DLD1 (cell line): ENCODE measurements at regions not wholly inside any gene's neighbourhood (a gene's known extent, or its start where the extent isn't known, plus 50 kb on each side); places are given as distances from the start of the nearest gene placed in this dataset.
"Not testable (repeated sequence)": the region's sequence is repeated elsewhere in the genome, so short reads cannot be mapped to it uniquely, and the experiment has no call there.

Source experiments
- in situ Hi-C: cut with HindIII; loops from 2 replicates; pipeline ENCODE4 v1.10.0; 2017; ENCODE audit warnings: low sequenced_read_pairs

DNA sequence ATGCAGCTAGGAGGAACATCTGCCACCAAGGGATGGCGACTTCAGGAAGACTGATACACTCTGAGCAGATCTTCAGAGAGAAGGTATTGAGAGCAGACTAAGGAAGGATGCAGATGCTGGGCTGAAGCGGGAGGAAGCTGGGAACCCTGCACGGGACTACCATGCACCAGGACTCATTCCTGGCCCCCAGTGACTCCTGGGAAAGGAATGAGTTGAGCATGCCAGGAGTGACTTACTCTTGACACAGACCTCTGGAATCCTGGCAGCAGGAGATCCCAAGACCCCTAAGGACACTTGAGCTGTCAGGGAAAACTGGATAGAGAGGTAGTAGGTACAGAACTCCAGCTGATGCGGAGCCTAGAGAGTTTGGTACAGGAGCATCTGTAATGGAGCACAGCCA lies 336.1 kb downstream of the RPS29 start:
- in situ Hi-C loops, result no loop called here

DNA sequence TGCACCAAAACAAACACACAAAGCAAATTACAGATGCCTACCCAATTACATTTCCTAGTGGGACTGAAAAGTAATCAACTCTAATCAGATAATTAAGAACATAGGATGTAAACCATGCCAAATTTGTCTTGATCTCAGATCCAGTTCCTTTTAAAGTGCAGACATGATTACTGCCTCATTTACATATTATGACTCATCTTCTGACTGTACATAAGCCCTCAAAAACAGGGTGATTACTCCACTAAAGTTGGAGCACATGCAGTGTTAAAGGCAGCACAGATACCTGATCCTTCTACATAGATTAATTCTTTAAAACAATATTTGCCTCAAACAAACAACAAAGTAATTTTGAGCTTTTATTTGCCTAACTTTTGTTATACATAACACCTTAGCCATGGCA lies 337.2 kb downstream of the RPS29 start:
- in situ Hi-C loops, result no loop called here

DNA sequence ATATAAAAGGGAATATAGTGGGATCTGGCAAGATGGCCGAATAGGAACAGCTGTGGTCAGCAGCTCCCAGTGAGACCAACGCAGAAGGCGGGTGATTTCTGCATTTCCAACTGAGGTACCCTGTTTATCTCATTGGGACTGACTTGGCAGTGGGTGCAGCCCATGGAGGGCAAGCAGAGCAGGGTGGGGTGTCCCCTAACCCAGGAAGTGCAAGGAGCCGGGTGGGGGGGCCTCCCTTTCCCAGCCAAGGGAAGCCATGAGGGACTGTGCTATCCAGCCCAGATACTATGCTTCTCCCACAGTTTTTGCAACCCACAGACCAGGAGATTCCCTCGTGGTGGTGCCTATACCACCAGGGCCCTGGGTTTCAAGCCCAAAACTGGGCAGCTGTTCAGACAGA lies 342.4 kb downstream of the RPS29 start:
- in situ Hi-C loops, result not testable (repeated sequence)

DNA sequence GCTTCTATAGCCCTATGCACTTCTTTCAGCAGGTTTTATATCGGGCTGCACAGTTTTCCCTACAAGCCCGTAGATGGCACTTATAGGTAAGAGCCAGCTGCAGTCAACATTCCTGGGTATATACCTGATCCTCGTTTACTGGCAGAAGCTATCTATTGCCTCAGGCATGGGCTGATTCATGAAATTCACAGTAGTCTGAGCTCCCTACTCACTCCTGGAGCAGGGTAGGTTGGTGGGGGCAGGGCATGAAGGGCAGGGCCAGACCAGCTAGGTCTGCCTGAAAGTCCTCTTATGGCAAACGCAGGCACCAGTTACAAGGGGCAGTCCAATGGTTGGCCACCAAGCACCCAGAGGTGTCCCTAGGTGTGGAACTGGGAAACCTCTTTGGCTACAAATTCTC lies 345.8 kb downstream of the RPS29 start:
- in situ Hi-C loops, result no loop called here

DNA sequence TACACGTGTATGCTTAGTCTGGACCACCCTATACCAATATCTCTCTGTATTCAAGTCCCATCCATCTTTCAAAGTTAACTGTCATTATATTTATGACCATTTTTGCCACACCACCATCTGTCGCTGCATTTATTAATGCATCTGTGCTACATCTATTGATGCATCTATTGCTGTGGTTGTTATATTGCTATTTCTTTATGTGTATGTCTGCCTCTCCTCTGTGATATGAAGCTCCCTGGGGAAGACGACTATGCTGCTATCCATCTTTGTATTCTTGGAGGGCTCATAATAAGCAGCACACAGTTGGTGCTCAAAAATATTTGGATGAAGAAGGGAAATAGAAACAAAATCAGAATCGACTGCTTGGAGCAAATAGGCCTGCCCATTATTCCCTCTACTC lies 357.6 kb downstream of the RPS29 start:
- in situ Hi-C loops, result no loop called here

DNA sequence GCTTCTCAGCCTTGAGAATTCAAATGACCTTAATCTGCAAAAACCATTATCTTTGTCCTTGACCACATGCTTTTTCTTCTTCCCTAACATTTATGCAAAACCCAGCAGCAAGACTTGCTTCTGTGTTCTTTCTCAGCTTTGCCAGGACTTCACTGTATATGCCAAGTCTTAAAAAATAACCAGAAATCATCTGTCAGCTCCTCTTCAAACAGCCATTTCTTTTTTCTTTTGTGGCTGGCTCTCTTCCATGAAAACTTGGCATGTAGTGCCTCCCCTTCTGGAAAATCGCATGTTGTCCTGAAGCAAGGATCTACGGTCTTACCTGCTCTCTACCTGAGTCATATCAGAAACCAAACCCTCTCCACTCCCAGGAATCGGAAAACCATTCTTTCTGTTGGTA lies 364.9 kb downstream of the RPS29 start:
- in situ Hi-C loops, result no loop called here

DNA sequence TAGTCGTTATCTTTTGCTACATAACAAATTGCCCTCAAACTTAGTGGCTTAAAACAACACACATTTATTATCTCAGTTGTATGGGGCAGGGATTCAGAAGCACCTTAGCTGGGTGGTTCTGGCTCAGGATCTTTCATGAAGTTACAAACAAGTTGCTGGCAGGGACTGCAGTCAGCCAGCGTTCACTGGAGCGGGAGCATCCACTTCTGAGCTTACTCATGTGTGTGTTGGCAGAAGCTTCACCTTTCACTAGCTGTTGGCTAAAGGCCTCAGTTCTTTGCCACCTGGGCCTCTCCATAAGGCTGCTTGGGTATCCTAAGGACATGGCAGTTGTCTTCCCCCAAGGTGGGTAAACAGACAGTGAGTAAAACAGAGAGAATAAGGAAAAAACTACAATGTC lies 365.7 kb downstream of the RPS29 start:
- in situ Hi-C loops, result no loop called here

DNA sequence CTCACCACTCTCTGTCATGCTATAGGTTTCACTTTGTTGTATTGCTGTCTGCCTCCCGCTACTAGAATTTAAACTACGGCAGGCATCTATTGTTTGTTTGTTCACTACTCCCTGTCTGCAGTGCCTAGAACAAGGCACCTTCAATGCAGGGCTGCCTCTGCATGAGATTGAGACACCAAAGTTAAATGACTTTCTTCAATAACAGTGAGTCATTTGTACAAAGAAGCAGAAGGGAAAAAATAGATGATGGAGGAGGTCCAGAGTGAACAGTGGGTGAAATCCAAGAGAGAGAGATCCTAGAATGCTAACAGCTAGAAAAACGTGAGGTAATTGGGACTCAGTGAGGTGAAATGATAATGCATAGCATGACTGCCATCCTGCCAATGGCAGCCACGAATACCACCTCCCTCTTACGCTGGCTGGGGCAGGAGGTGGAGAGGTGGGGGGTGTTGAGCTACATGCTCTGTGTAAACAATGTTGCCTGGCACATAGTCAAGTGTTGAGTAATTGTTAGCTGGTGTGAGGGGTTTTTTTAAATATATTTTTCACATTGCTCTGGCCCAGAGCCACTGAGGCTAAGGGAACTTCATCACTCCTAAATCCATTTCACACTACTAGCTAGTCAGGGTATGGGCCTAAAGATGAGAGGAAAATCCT lies 367.6 kb downstream of the RPS29 start:
- in situ Hi-C loops, result no loop called here

DNA sequence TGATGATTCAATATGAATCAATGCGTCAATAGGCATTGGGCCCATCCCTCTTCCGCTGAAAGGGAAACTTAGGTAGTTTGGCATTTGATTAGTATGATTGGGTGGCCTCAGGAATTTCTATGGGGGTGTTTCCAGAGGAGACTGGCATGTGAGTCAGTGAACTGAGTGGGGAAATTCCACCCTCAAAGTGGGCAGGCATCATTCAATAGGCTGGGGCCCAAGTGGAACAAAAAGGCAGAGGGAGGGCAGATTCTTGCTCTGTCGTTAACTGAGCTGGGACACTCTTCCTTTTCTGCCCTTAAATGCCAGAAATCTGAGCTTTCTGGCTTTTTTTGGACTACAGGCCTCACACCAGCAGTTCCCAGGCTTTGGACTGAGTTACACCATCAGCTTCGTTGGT lies 373.5 kb downstream of the RPS29 start:
- in situ Hi-C loops, result no loop called here

DNA sequence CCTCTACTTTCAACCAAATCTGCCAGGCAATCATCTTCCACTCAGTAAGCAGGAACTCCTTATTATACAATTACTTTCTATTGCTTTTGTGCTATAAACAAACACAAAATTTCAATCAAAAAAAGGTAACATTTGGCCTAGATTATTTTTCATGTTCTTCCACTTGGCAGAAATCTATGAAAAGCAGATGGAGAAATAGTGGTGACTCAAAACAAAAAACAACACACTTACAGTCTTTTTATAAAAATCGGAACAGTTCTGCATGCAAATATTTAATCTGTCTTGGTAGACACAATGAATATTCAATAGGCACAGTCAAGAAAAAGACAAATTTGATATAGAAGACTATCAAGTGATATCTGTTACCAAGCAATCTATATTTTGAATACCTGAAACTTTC lies 376.8 kb downstream of the RPS29 start:
- in situ Hi-C loops, result no loop called here

DNA sequence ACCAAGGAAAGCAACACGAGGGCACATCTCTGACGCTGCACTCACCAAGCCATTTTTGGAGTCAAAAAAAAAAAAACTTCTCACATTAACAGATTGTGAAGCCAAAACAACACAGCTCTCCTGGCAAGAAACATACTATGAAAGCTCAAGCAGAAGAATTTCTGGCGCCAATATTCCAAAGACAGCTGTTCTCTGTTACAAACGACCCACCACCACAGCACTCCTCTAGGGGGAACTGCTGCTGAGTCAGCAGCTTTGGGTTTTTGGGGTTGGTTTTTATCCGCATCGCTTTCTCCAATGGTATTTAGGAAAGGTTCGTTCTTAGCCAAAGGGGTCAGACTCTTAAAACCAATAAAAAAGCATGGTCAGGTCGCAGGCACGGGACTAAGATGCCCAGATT lies 379.4 kb downstream of the RPS29 start:
- in situ Hi-C loops, result no loop called here

DNA sequence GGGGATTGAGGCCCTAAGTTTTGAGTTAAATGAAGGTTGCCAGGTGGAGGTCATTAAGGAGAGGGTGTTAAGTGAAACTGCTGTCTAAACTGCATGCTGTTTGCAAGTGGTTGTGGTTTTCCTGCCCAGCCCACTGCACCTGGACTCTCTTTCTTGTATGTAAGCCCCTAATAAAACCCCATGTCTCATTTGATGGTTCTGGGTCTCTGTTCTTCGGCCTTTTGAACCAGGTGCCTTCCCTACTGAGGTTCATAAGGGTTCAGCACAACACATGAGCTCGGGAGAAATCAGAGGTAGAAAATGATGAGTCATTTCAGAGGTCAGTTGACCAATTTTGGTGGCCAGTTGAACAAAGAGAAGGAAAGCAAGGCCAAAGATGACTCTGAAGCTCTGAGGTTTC lies 382.5 kb downstream of the RPS29 start:
- in situ Hi-C loops, result no loop called here

DNA sequence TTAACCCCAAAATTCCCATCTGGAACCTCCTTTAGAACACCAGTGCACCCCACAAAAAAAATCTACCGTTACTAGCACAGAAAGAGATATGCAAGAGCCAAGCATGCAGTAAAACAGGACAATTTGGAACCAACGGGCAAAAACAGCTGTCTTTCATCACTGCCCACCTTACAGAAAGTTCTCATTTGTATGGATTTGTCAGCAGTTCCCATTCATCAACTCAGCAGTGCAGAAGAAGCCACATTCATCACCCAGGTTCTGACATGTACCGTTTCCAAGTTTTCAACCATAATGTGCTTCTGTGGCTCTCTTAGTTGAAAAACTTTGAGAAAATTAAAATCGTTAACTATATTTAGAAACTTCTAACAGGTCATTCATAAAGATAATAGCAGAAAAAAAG lies 387.0 kb downstream of the RPS29 start:
- in situ Hi-C loops, result no loop called here

DNA sequence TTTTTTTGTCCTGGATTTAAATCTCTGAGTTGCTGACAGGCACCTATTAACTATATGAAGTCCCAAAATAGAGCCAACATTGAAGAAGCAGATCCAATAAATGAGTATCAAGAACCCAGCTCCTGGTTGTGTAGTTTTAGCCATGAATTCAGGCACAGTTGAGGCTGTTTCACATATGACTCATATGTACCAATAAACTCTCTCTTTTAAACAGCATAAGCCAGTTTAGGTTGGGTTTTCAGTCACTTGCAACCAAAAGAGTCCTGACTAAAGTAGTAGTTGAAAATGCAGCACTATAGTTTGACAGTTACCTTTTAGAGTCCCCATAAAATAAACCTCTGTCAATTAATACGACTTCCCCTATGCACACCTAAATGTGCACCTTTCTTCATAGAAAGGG lies 389.9 kb downstream of the RPS29 start:
- in situ Hi-C loops, result no loop called here

DNA sequence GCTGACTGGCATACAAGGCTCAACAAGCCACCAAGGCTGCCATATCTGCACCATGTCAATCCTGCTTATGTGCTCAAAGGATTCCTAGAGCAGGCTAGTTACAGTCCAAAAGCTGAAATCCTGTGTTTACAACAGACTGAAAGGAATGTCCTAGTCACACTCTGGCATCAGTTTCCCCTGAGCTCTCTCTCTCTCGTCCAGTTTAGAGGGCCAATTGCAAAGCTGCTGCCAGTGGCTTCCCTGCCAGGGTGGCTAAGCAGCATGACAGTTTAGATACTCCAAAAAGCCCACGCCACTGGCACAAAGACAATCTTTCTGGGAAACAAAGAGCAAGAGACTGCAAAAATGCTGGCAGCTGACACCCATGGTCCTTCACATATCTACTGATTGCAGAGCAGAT lies 392.1 kb downstream of the RPS29 start:
- in situ Hi-C loops, result no loop called here

DNA sequence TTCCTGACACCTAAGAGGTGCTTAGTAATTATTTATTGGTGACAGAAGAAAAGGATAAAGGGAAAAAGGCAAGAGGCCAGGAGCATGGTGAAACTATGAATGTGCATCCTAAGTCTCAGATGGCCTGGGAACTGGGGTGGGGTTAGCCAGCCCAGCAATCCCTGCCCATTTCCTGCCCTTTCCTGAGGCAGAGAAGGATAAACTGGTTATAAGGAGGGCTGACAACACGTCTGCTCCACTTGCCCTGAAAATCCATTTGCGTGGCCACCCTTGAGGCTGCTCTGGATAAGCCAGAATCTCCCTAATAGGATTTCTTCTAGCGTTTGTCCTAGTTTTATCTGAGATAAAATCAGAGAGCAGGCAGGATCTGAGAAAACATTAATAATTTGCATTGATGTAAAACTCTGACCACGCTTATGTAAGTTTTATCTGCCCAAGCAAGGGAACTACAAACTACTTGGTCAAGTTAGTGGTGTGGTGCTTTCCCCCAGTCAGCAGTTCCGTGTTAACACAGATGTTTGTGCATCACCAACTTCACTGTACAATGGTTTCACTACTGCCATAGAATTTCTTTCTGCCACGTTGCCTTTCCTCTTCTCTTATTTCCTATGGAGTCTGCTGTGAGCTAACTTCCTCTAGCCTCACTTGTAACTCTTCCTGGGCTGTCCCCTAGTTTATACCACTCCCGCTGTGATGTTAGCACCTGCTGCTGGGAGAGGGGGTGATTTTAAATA lies 392.7 kb downstream of the RPS29 start:
- in situ Hi-C loops, result no loop called here

DNA sequence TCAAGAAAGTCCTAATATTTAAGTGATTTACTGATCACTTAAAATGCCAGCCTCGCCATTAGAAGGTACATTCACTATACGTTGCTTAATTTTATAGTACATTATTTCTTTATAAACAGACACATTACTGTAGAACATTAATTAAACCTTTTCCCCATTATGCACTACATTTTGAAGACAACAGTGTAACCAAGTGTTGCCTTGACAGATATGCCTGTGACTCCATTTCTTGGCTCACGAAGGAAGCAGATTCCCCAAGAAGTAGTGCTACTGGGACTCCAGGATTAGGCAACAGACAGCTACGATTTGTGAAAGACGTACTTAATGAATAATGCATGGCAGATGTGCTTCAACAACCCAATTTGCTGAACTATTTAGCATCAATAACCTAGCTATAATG lies 394.8 kb downstream of the RPS29 start:
- in situ Hi-C loops, result no loop called here

DNA sequence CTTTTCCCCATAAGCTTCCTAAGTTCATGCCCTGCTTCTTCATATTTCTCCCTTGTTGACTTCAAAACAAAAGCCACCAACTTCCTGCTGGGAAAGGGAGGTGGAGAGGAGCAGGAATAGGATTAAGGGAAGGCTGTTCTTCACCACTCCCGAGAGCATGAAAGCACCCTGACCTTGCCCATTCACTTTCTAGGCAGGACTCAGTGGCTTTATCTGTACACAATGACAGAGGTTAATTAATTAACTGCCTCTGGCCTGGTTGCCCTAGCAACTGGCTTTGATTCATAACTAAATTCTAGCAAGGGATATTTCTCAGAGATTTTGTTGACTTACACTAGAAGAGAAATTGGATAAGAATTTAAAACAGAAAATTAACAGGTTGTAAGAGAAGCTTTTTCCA lies 396.8 kb downstream of the RPS29 start:
- in situ Hi-C loops, result no loop called here

DNA sequence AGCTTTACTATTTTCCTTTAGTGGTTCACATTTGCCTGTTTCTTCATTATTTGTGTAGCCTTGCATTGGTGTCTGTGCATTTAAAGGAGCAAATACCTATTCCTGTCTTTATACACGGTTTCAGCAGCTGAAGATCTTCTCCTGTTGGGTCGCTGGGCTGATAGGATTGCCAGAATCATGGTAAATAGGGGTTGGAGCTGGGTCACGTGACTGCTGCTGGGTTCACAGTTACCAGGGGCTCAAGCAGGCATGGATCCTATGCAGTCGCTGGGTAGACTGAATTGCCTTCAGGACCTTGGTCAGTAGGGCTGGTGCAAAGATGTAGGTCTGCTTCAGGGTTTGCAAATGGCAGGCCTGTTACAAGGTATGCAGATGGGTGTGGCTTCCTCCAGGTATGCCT lies 398.4 kb downstream of the RPS29 start:
- in situ Hi-C loops, result no loop called here

DNA sequence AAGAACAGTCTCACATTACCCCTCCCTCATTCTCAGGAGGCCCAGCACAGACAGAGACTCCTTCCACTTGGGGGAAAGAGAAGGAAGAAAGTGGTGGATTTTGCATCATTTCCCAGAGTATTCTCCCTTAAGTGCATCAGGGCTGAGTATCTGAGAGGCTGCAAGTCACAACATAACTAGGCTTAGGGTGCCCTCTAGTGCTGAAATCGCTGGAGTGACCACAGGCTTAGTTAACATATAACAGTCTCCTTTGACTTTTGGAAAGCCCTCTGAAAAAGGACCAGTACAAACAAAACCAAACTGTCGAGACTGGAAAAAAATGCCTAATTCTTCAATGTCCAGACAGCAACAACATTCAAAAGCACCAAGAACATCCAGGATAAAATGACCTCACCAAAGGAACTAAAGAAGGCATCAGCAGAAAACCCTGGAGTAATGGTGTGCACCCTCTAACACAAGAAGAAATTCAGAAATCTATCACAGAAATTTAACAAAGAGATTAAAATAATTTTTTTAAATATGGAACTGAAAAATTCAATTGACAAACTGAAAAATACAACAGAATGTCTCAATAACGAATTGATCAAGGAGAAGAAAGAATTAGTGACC lies 412.3 kb downstream of the RPS29 start:
- in situ Hi-C loops, result no loop called here

DNA sequence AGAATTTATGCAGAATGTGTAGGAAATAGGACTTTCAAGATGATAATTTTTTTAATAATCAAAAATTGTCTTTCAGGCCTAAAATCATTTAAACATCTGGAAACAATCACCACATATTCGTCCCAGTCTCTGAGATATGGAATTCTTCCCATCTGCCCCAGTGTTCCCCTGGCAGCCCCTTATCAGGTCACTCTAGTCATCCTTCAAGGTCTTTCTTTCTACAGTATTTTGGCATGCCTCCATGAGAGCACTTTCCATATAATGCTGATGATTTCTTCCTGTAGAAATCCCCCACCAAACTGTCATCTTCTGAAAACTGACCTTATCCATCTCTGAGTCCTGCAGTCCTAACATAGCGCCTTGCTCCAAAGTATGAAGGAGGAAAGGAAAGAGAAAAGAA lies 422.1 kb downstream of the RPS29 start:
- in situ Hi-C loops, result no loop called here

DNA sequence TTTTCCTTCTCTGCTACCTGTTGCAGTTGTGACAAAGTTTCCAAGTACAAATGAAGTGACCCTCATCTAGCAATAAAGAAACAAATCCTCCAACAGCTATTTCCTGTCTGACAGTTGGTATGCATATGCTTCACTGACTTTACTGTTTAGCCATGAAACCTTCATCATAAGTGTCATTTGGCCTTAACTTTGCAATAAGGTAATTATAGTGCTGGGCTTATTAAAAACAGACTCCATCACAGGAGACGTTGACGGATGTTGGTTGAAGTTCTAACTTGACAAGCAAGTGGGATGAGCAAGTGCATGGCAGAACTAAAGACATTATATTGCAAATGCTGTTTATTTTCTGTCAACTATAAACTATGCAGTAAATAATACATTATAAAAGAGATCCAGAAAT lies 425.2 kb downstream of the RPS29 start:
- in situ Hi-C loops, result no loop called here

DNA sequence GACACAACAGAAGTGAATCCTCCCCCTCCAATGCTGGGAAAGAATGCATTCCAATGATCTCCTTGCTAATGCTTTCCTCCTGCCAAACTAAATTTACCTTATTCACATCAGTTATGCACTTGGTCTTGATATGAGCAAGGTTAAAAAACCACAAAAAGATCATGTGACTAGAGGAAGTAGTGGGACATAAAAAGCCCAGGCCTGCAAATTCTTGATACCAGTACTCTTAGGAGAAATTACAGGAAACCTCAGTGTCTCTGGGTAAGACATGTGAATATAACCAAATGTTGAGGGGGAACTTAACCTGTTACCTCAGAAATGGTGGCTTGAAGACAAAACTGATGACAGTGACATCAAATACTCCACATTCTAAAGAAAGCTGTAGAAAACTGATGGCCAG lies 427.1 kb downstream of the RPS29 start:
- in situ Hi-C loops, result no loop called here
